A673 (cell line): ENCODE measurements at regions not wholly inside any gene's neighbourhood (a gene's known extent, or its start where the extent isn't known, plus 50 kb on each side); places are given as distances from the start of the nearest gene placed in this dataset.

ENCODE experiments used
- EZH2 ChIP-seq: fragments of 200-600 bp; sonication (generic); IDR thresholded peaks from 2 replicates; pipeline ENCODE4 v1.6.1; 2017; ENCODE audit warnings: borderline replicate concordance, low read depth, mild to moderate bottlenecking, mixed read lengths, antibody characterized with exemption, low read length; ENCODE audit not compliant: poor library complexity, severe bottlenecking
- TF ChIP-seq, protein P1 (sequence below): fragments of 300-800, 200-600 bp; sonication (generic); conservative IDR thresholded peaks from 2 replicates; pipeline ENCODE4 v1.5.1; 2017; ENCODE audit warnings: low read depth, mild to moderate bottlenecking, antibody characterized with exemption, low read length, moderate library complexity, mixed read lengths

DNA sequence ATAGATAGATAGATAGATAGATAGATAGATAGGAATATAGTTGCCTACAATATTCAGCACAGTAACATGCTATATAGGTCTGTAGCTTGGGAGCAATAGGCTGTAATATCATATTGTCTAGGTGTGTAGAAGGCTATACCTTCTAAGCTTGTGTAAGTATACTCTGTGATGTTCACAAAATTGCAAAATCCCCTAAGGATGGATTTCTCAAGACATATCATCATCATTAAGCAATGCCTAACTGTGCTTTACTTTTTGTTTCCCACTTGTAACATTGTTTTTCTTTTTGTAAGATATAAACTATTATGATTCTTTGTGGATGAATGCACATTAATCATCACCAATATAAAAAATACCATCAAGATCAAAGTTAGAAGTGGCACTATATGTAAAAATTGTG, 1905.6 kb downstream of the NCAM2 start:
- TF ChIP-seq, protein P1, sequence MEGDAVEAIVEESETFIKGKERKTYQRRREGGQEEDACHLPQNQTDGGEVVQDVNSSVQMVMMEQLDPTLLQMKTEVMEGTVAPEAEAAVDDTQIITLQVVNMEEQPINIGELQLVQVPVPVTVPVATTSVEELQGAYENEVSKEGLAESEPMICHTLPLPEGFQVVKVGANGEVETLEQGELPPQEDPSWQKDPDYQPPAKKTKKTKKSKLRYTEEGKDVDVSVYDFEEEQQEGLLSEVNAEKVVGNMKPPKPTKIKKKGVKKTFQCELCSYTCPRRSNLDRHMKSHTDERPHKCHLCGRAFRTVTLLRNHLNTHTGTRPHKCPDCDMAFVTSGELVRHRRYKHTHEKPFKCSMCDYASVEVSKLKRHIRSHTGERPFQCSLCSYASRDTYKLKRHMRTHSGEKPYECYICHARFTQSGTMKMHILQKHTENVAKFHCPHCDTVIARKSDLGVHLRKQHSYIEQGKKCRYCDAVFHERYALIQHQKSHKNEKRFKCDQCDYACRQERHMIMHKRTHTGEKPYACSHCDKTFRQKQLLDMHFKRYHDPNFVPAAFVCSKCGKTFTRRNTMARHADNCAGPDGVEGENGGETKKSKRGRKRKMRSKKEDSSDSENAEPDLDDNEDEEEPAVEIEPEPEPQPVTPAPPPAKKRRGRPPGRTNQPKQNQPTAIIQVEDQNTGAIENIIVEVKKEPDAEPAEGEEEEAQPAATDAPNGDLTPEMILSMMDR: no peak
- TF ChIP-seq EZH2: no peak
